ENCODE measurements at regions not wholly inside any gene's neighbourhood (a gene's known extent, or its start where the extent isn't known, plus 50 kb on each side); places are given as distances from the start of the nearest gene placed in this dataset.

GRCh38 chr10:130512936-130513335 is 376.7 kb downstream of the GLRX3 start:
- TF ChIP-seq CTCF (conservative IDR thresholded peaks at IDR 0.05; ENCODE audit: low read depth, low read length): no peak
- no peak for TF ChIP-seq CEBPB (IDR thresholded peaks at IDR 0.05; ENCODE audit: low read depth, low read length)
